ENCODE measurements at regions not wholly inside any gene's neighbourhood (a gene's known extent, or its start where the extent isn't known, plus 50 kb on each side); places are given as distances from the start of the nearest gene placed in this dataset.
"Not testable (repeated sequence)": the region's sequence is repeated elsewhere in the genome, so short reads cannot be mapped to it uniquely, and the experiment has no call there.

- DNase-seq (ENCODE audit: low spot score) = peak; percentile 46
Observed at GRCh38 chr21:27057997-27058396, 91.1 kb upstream of the ADAMTS5 start.

- no peak for DNase-seq (ENCODE audit: low spot score)
Observed at GRCh38 chr21:27047658-27048314, 80.9 kb upstream of the ADAMTS5 start.

GRCh38 chr21:27047283-27047657 lies 80.4 kb upstream of the ADAMTS5 start:
- DNase-seq (ENCODE audit: low spot score) = no peak

GRCh38 chr21:27045281-27045985 lies 78.5 kb upstream of the ADAMTS5 start:
- DNase-seq (ENCODE audit: low spot score) = no peak

- DNase-seq (ENCODE audit: low spot score) = no peak
Observed at GRCh38 chr21:27043377-27043776, 76.5 kb upstream of the ADAMTS5 start.

- peak; percentile 26 for DNase-seq (ENCODE audit: low spot score)
Observed at GRCh38 chr21:27040738-27041469, 74.0 kb upstream of the ADAMTS5 start.

- DNase-seq (ENCODE audit: low spot score) = no peak
Observed at GRCh38 chr21:27036736-27037301, 69.9 kb upstream of the ADAMTS5 start.

- no peak for DNase-seq (ENCODE audit: low spot score)
Observed at GRCh38 chr21:27035791-27036190, 68.9 kb upstream of the ADAMTS5 start.

- no peak for DNase-seq (ENCODE audit: low spot score)
Observed at GRCh38 chr21:27034796-27035195, 67.9 kb upstream of the ADAMTS5 start.

- DNase-seq (ENCODE audit: low spot score) = no peak
Observed at GRCh38 chr21:27033471-27033870, 66.6 kb upstream of the ADAMTS5 start.

- peak; percentile 38 for DNase-seq (ENCODE audit: low spot score)
Observed at GRCh38 chr21:27026501-27026900, 59.6 kb upstream of the ADAMTS5 start.

GRCh38 chr21:27025708-27026107 lies 58.8 kb upstream of the ADAMTS5 start:
- DNase-seq (ENCODE audit: low spot score) = not testable (repeated sequence)

- DNase-seq (ENCODE audit: low spot score) = no peak
Observed at GRCh38 chr21:27024971-27025370, 58.1 kb upstream of the ADAMTS5 start.

GRCh38 chr21:27024301-27024700 lies 57.4 kb upstream of the ADAMTS5 start:
- DNase-seq (ENCODE audit: low spot score) = no peak

- DNase-seq (ENCODE audit: low spot score) = no peak
Observed at GRCh38 chr21:27023186-27023585, 56.3 kb upstream of the ADAMTS5 start.

- no peak for DNase-seq (ENCODE audit: low spot score)
Observed at GRCh38 chr21:27021801-27022200, 54.9 kb upstream of the ADAMTS5 start.

GRCh38 chr21:27021046-27021445 lies 54.2 kb upstream of the ADAMTS5 start:
- no peak for DNase-seq (ENCODE audit: low spot score)

GRCh38 chr21:27017246-27017645 lies 50.4 kb upstream of the ADAMTS5 start:
- DNase-seq (ENCODE audit: low spot score) = peak; percentile 1
